HCT116 (cell line): ENCODE measurements at regions not wholly inside any gene's neighbourhood (a gene's known extent, or its start where the extent isn't known, plus 50 kb on each side); places are given as distances from the start of the nearest gene placed in this dataset.
A peak's percentile ranks its signal among the peaks of the same experiment; 100 is the strongest.

ENCODE experiments used
- ATAC-seq: fragments of 200-7000 bp; cut with Tn5 transposase; 2 replicates; pipeline ENCODE4 v1.9.1; 2020; ENCODE audit warnings: mild to moderate bottlenecking, moderate library complexity
- BruUV-seq: library from RNA; stranded (reverse); fragments of 400-500 nt; replicated peaks from 2 replicates; lab custom pipeline; 2021; lab: Mats Ljungman, UMichigan
- CTCF ChIA-PET: fragments of 300-600 bp; sonication (Branson Sonifier 250); formaldehyde crosslinking; loops from one replicate; lab custom pipeline; 2021; ENCODE audit warnings: antibody characterized with exemption; lab: Charles Lee
- POLR2A ChIA-PET: fragments of 300-600, 350-600 bp; sonication (Branson Sonifier 250); formaldehyde crosslinking; loops from one replicate; lab custom pipeline; 2021; ENCODE audit warnings: antibody characterized with exemption; lab: Charles Lee
- RAD21 ChIA-PET, 2 experiments: fragments of 300-600 bp; sonication (Branson Sonifier 250); formaldehyde crosslinking; loops; one replicate each; lab custom pipeline; 2023; ENCODE audit warnings: low total read pairs in 2 of 2; ENCODE audit not compliant: uncharacterized antibody in 2 of 2, unreplicated experiment in 2 of 2, low non-redundant PET in 1 of 2; lab: Charles Lee
- DNase-seq: peaks from one replicate; pipeline ENCODE4 v3.0.0-alpha.2; 2010; ENCODE audit warnings: low read depth, low spot score
- H2AFZ ChIP-seq: fragments of 200-600 bp; shearing (Covaris generic), sonication (generic); 2 replicates; pipeline ENCODE4 v1.6.1; 2017; ENCODE audit warnings: low read depth, mixed run types, mixed read lengths, antibody characterized with exemption, low read length; ENCODE audit not compliant: poor library complexity, severe bottlenecking
- H3K27ac ChIP-seq: 2 replicates; pipeline ENCODE4 v1.5.1; 2012; ENCODE audit warnings: low read depth, low read length
- H3K27me3 ChIP-seq: fragments of 200-600 bp; sonication (generic); 2 replicates; pipeline ENCODE4 v1.6.1; 2016; ENCODE audit warnings: mixed run types, low read length, mixed read lengths; ENCODE audit not compliant: insufficient read depth
- H3K36me3 ChIP-seq, 2 experiments: fragments of 200-500 bp in 1 of 2; fragments of 200-600 bp in 1 of 2; sonication (Bioruptor generic) in 1 of 2; sonication (generic) in 1 of 2; 2 replicates each; pipeline versions ENCODE4 v1.5.1 to v1.6.1; 2014 to 2016; ENCODE audit warnings: low read length in 2 of 2, inconsistent platforms in 1 of 2, mixed read lengths in 1 of 2, mixed run types in 1 of 2; ENCODE audit not compliant: insufficient read depth in 2 of 2, control insufficient read depth in 1 of 2
- H3K4me1 ChIP-seq, 2 experiments: fragments of 200-600 bp in 1 of 2; sonication (generic) in 1 of 2; 2 replicates each; pipeline versions ENCODE4 v1.5.1 to v1.6.1; 2012 to 2017; ENCODE audit warnings: low read length in 2 of 2, inconsistent platforms in 1 of 2, mild to moderate bottlenecking in 1 of 2, mixed read lengths in 1 of 2, mixed run types in 1 of 2, moderate library complexity in 1 of 2; ENCODE audit not compliant: insufficient read depth in 2 of 2, control insufficient read depth in 1 of 2
- H3K4me2 ChIP-seq: fragments of 200-600 bp; sonication (generic); 2 replicates; pipeline ENCODE4 v1.6.1; 2017; ENCODE audit warnings: mixed run types, low read length, mixed read lengths
- H3K4me3 ChIP-seq, 2 experiments: fragments of 200-600 bp in 1 of 2; sonication (generic) in 1 of 2; replicated peaks in 1 of 2; 2 replicates each; pipeline ENCODE4 v1.5.1; 2011 to 2016; ENCODE audit warnings: low read length in 2 of 2, control low read depth in 1 of 2, low read depth in 1 of 2, mild to moderate bottlenecking in 1 of 2, mixed read lengths in 1 of 2, mixed run types in 1 of 2
- H3K79me2 ChIP-seq: fragments of 200-600 bp; sonication (generic); 2 replicates; pipeline ENCODE4 v1.6.1; 2017; ENCODE audit warnings: mild to moderate bottlenecking, mixed run types, low read length, moderate library complexity, mixed read lengths; ENCODE audit not compliant: insufficient read depth
- H3K9ac ChIP-seq: fragments of 200-600 bp; sonication (generic); 2 replicates; pipeline ENCODE4 v1.6.1; 2016; ENCODE audit warnings: low read length, mixed read lengths
- H3K9me2 ChIP-seq: fragments of 200-600 bp; sonication (generic), shearing (Covaris generic); 2 replicates; pipeline ENCODE4 v1.6.1; 2017; ENCODE audit warnings: mixed run types, mild to moderate bottlenecking, moderate library complexity; ENCODE audit not compliant: insufficient read depth
- H3K9me3 ChIP-seq, 2 experiments: fragments of 200-500 bp in 1 of 2; fragments of 200-600 bp in 1 of 2; sonication (Bioruptor generic) in 1 of 2; sonication (generic) in 1 of 2; 2 replicates each; pipeline ENCODE4 v1.6.1; 2014 to 2017; ENCODE audit warnings: low read length in 2 of 2, mixed read lengths in 2 of 2, inconsistent platforms in 1 of 2, low read depth in 1 of 2, mild to moderate bottlenecking in 1 of 2, mixed run types in 1 of 2, moderate library complexity in 1 of 2; ENCODE audit not compliant: control insufficient read depth in 1 of 2, insufficient read depth in 1 of 2
- H4K20me1 ChIP-seq: fragments of 200-600 bp; sonication (generic), shearing (Covaris generic); 2 replicates; pipeline ENCODE4 v1.6.1; 2017; ENCODE audit warnings: mixed run types, mild to moderate bottlenecking, moderate library complexity; ENCODE audit not compliant: insufficient read depth
- ATF3 ChIP-seq: IDR thresholded peaks from 2 replicates; pipeline ENCODE4 v1.6.1; 2012
- CBX3 ChIP-seq: IDR thresholded peaks from 2 replicates; pipeline ENCODE4 v1.6.1; 2012; ENCODE audit warnings: low read depth
- CEBPB ChIP-seq: IDR thresholded peaks from 2 replicates; pipeline ENCODE4 v1.6.1; 2012; ENCODE audit warnings: low read depth
- EGR1 ChIP-seq: IDR thresholded peaks from 2 replicates; pipeline ENCODE4 v1.6.1; 2012; ENCODE audit warnings: low read depth
- EZH2phosphoT487 ChIP-seq: fragments of 200-600 bp; IDR thresholded peaks from 2 replicates; pipeline ENCODE4 v1.6.1; 2018; ENCODE audit warnings: antibody characterized with exemption, borderline replicate concordance
- FOSL1 ChIP-seq: IDR thresholded peaks from 2 replicates; pipeline ENCODE4 v1.6.1; 2012; ENCODE audit warnings: low read depth
- JUND ChIP-seq: IDR thresholded peaks from 2 replicates; pipeline ENCODE4 v1.6.1; 2012
- POLR2AphosphoS5 ChIP-seq: IDR thresholded peaks from 2 replicates; pipeline ENCODE4 v1.6.1; 2011; ENCODE audit warnings: mild to moderate bottlenecking, low read depth, low read length, moderate library complexity
- RAD21 ChIP-seq: IDR thresholded peaks from 2 replicates; pipeline ENCODE4 v1.6.1; 2012; ENCODE audit warnings: low read depth, mild to moderate bottlenecking
- REST ChIP-seq: IDR thresholded peaks from 2 replicates; pipeline ENCODE4 v1.6.1; 2012; ENCODE audit warnings: low read depth
- SRF ChIP-seq: IDR thresholded peaks from 2 replicates; pipeline ENCODE4 v1.6.1; 2012; ENCODE audit warnings: low read depth
- TCF7L2 ChIP-seq: IDR thresholded peaks from 2 replicates; pipeline ENCODE4 v1.7.0; 2011; ENCODE audit warnings: borderline replicate concordance, inconsistent platforms; ENCODE audit not compliant: insufficient read depth, insufficient read length; ENCODE audit errors: extremely low read depth
- YY1 ChIP-seq: IDR thresholded peaks from 2 replicates; pipeline ENCODE4 v1.6.1; 2011; ENCODE audit warnings: low read length, low read depth, moderate library complexity, mild to moderate bottlenecking; ENCODE audit not compliant: insufficient replicate concordance; ENCODE audit errors: extremely low read depth
- ZBTB33 ChIP-seq: IDR thresholded peaks from 2 replicates; pipeline ENCODE4 v1.6.1; 2011; ENCODE audit warnings: mild to moderate bottlenecking, low read length, moderate library complexity; ENCODE audit not compliant: insufficient replicate concordance; ENCODE audit errors: extremely low read depth
- intact Hi-C: fragments of 100-400 bp; cut with micrococcal nuclease; formaldehyde crosslinking; loops from 2 replicates; pipeline ENCODE4 v1.10.0; 2022

GRCh38 chr9:99433555-99433954 lies 211.5 kb downstream of the SEC61B start (continued):
- TF ChIP-seq POLR2AphosphoS5, result peak; percentile 48; the same call in 1 of the 2 replicates
- no peak for TF ChIP-seq EGR1

GRCh38 chr9:99436616-99437015 lies 214.5 kb downstream of the SEC61B start:
- no peak overlapping the region for H2AFZ ChIP-seq
- H3K27me3 ChIP-seq, result no peaks in the 10 kb centered on the region
- H3K9ac ChIP-seq, result no peak overlapping the region
- no TSS peak for BruUV-seq
- TF ChIP-seq CEBPB (no peak), REST (no peak), ATF3 (no peak), YY1 (no peak), POLR2AphosphoS5 (no peak), TCF7L2 (no peak), EZH2phosphoT487 (no peak), JUND (no peak), RAD21 (no peak), ZBTB33 (no peak), CBX3 (no peak), FOSL1 (no peak), SRF (no peak)
- TF ChIP-seq, all 23 proteins: peak for 0
- Histone ChIP-seq H3K9me3 (no peaks in the 10 kb centered on the region), H3K9me2 (no peaks in the 10 kb centered on the region), H3K4me1 (peaks cover 19 to 24% of the 10 kb centered on the region in 2 experiments), H3K4me3 (no peak overlapping the region), H3K4me2 (no peak overlapping the region), H4K20me1 (no peaks in the 10 kb centered on the region), H3K27ac (no peak overlapping the region), H3K79me2 (no peaks in the 10 kb centered on the region), H3K36me3 (no peaks in the 10 kb centered on the region)
- ATAC-seq (no peak), DNase-seq (no peak)
- ChIA-PET POLR2A (no interaction called here), RAD21 (no interaction called here), CTCF (no interaction called here)
- intact Hi-C loops, result loop anchor here (10.0 kb wide), 1 partner anchor 348 kb away; no protein-coding TSS in a partner anchor
